ENCODE measurements at regions not wholly inside any gene's neighbourhood (a gene's known extent, or its start where the extent isn't known, plus 50 kb on each side); places are given as distances from the start of the nearest gene placed in this dataset.

- DNase-seq (ENCODE audit: low read depth), result no peak
These were observed 170.3 kb upstream of the AHI1 start for GRCh38 chr6:135667691-135668455.

GRCh38 chr6:135672256-135672655 lies 174.7 kb upstream of the AHI1 start:
- no peak overlapping the region for H3K4me3 ChIP-seq (ENCODE audit: low read depth, low read length)
- DNase-seq (ENCODE audit: low read depth), result no peak
- no peak for TF ChIP-seq CTCF (IDR thresholded peaks at IDR 0.05; ENCODE audit: low read depth, low read length)

More at GRCh38 chr6:135667691-135668455, 170.3 kb upstream of the AHI1 start:
- no peak overlapping the region for H3K4me3 ChIP-seq (ENCODE audit: low read depth, low read length)
- no peak for TF ChIP-seq MAX (IDR thresholded peaks at IDR 0.05; ENCODE audit: low read depth, low read length)
- TF ChIP-seq MYC (IDR thresholded peaks at IDR 0.05; ENCODE audit: low read depth, low read length), result no peak
- no peak for TF ChIP-seq CTCF (IDR thresholded peaks at IDR 0.05; ENCODE audit: low read depth, low read length)
- TF ChIP-seq POLR2A (IDR thresholded peaks at IDR 0.05; ENCODE audit: extremely low read depth, insufficient read length), result no peak

- no peak for TF ChIP-seq CTCF (IDR thresholded peaks at IDR 0.05; ENCODE audit: low read depth, low read length)
- no peak for DNase-seq (ENCODE audit: low read depth)
- no peak overlapping the region for H3K4me3 ChIP-seq (ENCODE audit: low read depth, low read length)
These were observed 176.2 kb upstream of the AHI1 start for GRCh38 chr6:135673501-135674309.

GRCh38 chr6:135675026-135675425 lies 176.5 kb upstream of the PDE7B start:
- H3K4me3 ChIP-seq (ENCODE audit: low read depth, low read length), result no peak overlapping the region
- no peak for DNase-seq (ENCODE audit: low read depth)
- TF ChIP-seq POLR2A (IDR thresholded peaks at IDR 0.05; ENCODE audit: extremely low read depth, insufficient read length), result no peak
- no peak for TF ChIP-seq MYC (IDR thresholded peaks at IDR 0.05; ENCODE audit: low read depth, low read length)
- no peak for TF ChIP-seq CTCF (IDR thresholded peaks at IDR 0.05; ENCODE audit: low read depth, low read length)
- TF ChIP-seq MAX (IDR thresholded peaks at IDR 0.05; ENCODE audit: low read depth, low read length), result no peak

GRCh38 chr6:135675862-135676261 lies 175.6 kb upstream of the PDE7B start:
- TF ChIP-seq POLR2A (IDR thresholded peaks at IDR 0.05; ENCODE audit: extremely low read depth, insufficient read length) (no peak), MYC (IDR thresholded peaks at IDR 0.05; ENCODE audit: low read depth, low read length) (no peak), CTCF (IDR thresholded peaks at IDR 0.05; ENCODE audit: low read depth, low read length) (peak; percentile 27), MAX (IDR thresholded peaks at IDR 0.05; ENCODE audit: low read depth, low read length) (no peak)
- peak; percentile 62 for DNase-seq (ENCODE audit: low read depth)
- no peak overlapping the region for H3K4me3 ChIP-seq (ENCODE audit: low read depth, low read length)
